Stimulated activated CD4-positive, alpha-beta T cell treated with anti-CD3 and anti-CD28 coated beads, Interleukin-15, amount 100 ng/mL, for 1 hour (primary cell): ENCODE measurements at regions not wholly inside any gene's neighbourhood (a gene's known extent, or its start where the extent isn't known, plus 50 kb on each side); places are given as distances from the start of the nearest gene placed in this dataset.

Source experiments
- DNase-seq, 2 donors: peaks; one replicate each; pipeline ENCODE4 v3.0.0-alpha.2; 2020; ENCODE audit warnings: low read depth in 1 of 2, low spot score in 1 of 2

DNA sequence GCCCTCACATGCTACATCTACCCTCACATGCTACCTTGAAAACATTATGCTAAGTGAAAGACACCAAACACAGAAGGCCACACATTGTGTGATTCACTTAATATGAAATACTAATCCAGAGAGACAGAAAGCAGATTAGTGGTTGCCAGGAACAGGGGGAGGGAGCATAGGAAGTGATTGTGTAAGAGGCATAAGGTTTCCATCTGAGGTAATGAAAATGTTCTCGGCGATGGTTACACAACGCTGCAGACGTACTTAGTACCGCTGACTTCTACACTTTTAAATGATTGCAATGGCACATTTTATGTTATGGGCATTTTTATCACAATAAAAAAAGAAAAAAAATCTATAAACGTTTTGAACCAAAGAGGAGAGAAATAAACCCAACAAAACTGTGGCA is 742.3 kb downstream of the TYW1 start:
- no peak for DNase-seq

DNA sequence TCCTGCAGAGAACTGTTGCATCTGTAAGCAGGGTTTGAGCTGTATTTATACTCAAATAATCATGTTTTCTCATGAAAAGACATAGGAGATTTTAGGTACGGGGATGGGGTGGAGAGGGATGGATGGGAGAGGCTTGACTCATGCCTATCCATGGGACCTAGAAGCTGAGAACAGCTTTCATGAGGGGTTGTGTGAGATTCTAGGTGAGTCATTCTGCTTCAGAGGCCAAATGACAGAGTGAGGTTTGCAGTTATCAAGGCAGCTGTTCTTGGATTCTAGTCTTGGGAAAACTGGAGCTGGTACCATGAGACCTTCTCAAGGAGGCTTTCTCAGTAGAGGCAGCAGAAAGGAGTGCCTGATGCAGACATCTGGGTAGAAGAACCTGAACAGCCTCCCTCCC is 746.9 kb downstream of the TYW1 start:
- DNase-seq: no peak

DNA sequence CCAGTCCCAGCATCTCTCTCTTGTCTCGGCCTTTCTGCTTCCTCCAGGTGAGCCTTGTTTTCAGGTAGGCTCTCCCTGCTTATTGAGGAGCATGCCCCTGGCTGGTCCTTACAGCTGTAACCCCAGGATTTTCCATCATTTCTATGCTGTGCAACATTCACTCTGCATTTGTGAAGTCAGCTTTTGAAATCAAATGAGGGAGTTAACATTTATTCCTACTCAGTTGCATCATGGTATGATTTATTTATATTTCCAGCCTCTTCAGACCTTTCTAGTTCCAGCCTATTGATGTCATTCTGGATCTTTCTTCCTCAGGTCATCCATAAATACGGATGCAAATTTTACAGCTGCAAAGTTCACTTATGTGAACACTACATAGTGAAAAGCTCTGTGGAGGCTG is 755.6 kb downstream of the TYW1 start:
- no peak for DNase-seq

DNA sequence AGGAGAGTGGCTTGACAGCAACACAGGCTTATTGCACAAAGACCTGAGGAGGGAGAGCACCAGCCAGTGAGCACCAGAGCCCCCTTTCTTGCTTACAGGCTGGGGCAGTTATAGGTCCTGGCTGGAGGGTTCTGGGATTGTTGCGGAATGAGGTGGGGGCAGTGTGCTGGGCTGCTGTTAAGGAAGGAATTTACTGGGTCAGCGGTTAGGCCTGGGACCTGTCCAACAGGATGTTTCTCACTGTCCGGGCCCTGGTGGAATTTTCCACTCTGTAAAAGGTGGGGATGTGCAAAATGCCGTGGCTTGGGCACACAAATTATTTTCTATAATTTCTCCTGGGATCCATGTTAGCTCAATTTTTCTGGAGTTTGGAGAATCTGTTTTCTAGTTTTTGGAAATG is 757.3 kb downstream of the TYW1 start:
- no peak for DNase-seq

DNA sequence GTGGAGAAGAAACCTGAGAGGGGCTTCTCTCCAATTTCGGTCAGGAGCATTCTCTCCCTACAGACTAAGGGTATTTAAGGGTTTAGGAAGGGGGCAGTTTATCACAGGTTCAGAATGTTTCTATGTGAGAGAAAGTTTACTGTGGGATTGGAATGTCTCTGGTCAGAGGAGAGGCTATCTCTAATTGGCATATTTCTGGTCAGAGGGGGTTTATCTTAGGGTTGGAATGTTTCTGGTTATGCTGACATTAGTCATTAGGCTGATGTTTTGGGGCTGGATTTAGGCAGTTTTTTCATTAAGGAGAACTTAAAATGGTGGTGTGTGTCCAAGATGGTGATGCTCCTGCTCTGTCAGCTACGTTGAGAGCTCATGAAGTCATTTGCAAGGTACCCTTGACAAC is 758.0 kb downstream of the TYW1 start:
- DNase-seq: no peak

DNA sequence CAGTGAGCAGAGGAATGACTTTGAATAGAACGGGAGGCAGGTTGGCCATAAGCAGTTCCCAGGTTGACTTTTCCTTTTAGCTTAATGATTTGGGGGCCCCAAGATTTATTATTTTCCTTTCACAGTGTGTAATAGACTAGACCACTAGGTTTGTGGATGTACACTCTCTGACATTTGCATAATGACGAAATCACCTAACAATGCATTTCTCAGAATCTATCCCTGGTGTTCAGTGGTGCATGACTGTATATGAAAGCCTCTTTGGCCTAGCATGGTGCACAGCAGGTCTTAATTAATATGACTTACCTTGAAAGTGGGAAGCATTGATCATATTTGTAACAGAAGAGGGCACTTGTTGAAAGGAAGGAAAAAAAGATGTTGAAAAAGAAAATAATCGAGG is 761.9 kb downstream of the TYW1 start:
- no peak for DNase-seq

DNA sequence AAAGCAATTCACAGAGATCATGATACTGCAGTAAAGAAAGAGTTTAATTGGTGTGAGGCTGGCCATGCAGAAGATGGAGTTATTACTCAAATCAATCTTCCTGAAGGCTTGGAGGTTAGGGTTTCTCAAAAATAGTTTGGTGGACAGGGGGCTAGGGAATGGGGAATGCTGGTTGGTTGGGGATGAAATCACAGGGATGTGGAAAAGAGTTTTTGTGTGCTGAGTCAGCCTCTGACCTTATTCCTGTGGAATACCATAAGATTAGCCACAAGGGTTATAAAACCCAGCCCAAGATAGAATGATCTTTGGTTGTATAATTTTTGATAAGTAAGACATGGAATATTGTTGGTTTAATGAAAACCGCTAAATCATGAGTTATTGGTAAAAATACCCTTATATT is 764.3 kb downstream of the TYW1 start:
- DNase-seq: no peak

DNA sequence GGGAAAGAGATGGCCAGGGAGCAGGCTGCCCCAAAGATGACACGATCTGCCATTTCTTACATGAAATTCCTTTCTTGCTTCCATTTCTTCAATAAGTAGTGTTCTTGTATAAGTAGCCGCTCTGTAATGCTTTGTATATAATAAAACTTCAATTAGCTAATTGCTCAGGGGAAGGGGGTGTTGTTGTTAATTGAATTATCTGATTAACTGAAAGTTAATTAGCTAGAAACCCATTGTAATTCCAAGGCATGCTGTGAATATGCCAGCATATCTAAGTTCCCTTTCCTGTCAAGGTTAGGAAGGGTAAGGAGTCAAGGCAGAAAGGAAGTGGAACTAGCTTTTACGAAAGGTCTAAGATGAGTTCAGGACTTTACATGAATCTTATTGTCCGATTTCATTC is 765.9 kb downstream of the TYW1 start:
- no peak for DNase-seq

DNA sequence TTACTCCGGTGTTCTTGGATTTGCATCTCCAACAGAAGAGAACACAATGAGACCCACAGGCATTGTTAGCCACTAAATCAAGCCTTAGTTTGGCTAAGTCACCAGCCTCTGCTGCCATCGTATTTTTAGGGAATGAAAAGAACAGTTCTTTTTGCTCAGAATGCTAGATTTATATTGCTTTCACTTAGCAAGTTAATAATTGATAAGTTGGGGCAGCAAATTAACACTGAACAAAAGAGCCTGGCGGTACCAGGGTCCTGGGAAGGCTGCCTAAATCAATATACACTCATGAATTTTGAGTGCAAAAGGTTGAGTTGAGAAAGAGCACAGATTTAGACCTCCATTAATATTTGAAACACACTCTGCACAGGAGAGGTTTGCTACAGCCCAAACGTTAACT is 767.7 kb downstream of the TYW1 start:
- no peak for DNase-seq

DNA sequence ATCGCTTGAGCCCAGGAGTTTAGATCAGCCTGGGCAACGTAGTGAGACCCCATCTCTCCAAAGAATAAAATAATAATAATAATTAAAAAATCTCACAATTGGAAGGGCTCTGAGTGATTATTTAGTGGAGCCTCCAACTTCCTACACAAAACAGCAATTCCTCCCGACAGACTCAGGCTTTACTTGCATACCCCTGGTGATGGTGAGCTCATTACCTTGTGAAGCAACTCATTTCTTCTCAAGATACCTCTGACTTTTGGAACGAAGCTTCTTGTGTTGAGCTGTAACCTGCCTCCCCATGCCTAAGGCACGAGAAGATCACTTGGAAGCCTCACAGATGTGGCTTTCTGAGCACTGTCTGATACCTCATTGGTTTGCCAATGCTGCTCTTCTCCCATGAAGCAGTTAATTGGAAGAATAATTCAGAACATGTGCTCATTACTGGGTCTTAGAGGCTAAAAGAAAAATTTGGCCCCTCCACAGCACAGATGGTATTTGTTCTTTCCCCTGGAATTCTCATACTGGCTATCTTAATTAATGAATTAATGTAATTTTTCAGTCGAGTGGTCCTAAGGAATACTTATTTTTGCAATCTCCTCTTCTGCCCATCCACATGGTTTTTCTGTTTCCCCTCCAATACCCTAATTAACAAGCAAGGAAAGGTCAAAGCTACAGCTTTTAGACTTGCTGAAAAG is 769.0 kb downstream of the TYW1 start:
- DNase-seq: no peak

DNA sequence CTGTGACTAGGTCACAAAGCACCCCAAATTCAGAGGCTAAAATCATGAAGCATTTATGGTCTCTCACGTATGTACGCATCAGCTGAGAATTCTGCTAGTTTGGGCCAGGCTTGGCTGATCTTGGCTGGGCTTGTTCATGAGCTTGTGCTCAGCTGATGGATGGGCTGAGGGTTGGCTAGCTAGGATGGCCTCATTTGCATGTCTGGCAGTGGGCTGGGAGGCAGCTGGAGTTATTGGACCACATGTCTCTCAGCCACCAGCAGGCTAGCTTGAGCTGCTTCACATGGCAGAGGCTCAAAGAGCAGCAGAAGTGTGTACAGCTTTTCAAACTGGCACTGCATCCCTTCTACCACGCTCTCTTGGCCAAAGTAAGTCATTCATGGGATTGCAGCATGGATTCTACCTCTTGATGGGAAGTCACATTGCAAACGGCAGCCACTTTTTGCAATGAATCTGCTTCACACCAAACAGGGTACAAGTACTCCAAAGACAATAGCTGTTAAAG is 770.3 kb downstream of the TYW1 start:
- no peak for DNase-seq

DNA sequence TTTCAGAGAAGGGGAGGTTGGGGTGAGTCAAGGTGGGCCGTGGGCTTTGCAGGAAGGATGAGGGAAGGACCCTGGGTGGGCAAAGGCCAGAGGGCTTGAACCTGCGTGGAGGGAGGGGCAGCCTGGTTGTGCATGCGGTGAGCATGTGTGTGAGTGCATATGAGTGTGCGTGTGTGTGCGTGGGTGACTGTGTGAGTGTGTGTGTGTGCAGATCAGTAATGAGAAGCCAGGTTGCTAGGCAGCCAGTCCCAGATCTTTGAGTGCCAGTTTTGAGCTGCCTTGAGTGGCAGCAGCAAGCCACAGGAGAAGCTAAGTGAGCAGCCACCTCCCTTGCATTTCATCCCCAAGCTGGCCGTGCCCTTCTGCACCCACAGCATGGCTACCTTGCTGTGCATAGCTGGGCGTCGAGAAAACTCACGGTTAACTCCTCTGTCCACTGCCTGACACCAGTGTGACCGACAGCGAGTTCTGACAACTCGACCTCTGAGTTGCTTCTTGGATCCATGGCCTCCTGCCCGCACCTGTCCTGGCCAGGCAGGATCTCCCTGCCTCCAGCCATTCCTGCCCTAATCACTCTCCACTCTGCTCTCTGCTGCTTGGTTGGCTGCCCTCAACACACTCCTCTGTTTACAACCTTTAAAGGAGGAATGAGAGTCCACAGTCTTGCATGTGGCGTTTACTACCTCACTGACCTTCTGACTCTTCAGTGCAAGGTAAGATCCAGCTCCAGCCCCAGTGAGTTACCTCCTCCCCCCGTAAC is 775.4 kb downstream of the TYW1 start:
- DNase-seq: no peak

DNA sequence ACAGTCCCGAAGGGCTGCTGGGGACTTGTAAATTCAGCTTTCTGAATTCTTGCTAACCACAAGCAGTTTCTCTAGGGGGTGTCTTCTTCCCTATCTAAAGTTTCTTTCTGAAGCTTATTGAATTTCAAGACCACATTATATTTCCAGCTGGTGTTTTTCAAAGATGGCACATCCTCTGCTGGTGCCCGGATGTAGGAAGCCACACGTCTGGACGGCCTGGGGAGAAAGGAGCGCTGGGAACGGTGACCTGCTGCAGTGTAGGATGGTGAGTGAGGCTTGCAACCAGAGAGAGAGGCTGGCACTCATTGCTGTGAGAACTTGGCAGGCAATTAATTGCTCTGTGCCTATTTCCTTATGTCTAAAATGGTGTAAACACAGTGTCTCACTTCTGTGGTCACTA is 776.4 kb downstream of the TYW1 start:
- DNase-seq: no peak

DNA sequence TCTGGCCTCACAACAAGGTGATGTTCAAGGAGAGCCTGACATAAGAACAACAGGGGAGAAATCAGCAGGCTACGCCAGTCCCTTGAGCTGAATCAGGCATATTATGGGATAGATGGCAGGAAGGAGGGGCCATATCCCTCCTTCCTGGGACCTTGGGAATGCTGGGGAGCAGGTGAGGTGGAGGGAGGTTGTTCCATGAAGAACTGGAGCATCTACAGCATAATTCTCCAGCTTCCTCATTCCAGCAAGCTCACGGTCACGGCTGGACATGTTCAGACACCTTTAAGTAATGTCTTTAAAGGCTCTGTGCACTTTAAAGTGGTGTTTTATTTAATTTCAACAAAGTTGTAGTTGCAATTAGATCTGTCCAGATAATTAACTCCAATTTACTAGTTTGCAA is 780.5 kb downstream of the TYW1 start:
- no peak for DNase-seq

DNA sequence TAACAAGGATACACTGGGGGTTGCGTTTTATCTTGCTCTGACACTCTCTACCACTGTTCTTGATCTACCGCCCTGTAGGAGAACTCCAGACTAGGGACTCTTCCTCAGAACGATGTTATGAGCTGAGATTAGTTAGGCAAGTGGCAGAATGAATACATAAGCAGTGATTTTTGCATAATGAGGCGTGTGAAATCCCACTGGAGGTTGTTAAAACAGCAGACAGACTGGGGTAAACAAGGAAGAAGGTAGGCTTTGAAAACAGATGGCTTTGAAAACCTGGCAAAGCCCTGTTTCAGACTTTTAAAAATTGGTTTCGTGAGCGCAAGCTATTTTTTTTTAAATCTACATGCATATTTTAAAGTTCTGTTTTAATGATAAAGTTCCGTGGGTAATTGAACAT is 785.2 kb downstream of the TYW1 start:
- no peak for DNase-seq

DNA sequence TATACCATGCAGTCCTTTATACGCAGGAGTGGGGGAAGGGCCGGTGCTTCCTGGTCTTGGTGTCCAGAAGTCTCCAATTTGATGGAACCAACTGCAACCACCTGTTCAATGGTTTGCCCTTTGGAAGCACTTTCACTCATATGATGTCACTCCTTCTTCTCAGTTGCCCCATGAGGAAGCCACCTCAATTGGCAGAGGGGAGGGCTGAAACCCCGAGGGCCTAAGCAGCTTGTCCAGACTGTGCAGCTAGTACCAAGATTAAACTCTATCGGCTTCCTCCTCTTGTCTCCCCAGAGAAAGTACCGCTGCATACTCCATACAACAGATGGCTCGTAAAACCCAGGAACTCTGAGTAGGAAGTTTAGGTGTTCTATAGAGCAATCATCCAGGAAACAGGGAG is 789.4 kb downstream of the TYW1 start:
- DNase-seq: no peak

DNA sequence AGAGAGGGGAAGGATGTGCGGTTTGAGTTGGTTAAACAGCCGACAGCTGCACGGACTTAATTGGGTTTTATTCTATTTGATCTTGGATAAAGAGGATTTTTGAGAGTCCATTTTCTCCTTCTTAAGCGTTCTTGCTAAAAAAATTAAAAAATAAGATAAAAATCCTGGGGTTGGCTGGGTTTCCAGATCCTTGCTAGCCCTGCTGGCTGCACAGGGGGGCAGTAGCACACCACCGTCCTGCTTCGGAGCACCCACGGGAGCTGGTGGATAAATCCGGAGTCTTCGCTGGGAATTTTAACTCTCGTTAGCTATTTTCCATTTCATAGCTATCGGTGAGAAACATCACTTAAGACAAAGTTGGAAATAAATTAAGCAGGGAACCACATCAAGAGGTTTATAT is 792.0 kb downstream of the TYW1 start:
- DNase-seq: no peak

DNA sequence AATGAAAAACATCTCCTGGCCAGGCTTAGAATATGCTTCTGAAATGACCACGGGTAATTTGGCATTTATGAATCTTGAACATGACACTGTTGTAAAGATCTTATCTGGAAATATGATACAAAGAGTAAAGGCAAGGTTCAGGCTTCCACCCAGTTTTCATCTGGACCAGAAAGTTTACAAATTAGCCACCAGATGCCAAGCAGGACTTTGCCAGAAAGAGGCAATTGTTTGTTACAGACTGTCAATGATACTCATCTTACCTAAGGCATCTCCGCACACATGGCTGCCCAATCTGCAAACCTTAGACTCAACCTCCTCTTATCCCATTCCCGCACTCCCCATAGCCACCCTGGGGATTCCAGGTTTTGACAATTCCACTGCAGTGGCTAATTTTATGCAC is 795.3 kb downstream of the TYW1 start:
- DNase-seq: no peak

DNA sequence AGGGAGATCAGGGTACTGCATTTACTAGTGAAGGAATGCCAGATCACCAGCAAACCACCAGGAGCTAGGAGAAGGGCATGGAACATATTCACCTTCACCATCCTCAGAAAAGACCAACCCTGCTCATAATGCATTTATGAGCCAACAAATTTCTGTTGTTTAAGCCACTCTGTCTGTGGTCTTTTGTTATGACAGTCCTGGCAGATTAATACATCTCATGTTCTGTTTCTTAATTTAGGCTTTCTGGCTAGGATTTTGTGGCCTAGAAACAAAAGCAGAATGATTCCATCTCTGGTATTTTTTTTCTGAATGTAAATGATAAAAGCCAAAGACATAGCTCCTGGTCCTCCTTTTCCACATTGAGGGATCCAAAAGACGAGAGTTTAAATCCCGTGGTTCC is 797.9 kb downstream of the TYW1 start:
- DNase-seq: no peak

DNA sequence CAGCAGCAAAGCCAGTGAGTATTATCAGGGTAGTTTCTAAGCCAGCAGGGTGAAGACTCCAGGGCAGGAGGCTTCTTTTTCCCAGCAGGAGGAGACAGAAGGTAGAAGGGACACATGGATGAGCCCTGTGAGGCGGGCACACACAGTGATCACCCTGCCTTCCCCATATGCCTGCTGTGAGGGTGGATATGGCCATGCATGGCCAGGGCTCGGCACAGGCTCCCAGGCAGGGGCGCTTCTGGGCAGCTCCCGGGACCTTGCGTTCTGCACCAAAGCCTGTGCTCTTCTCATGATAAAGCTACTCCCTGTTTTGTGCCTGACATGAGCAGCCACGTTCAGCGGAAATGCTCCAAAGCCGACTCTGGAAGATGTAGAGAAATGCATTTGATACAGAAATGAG is 807.2 kb downstream of the TYW1 start:
- no peak for DNase-seq

DNA sequence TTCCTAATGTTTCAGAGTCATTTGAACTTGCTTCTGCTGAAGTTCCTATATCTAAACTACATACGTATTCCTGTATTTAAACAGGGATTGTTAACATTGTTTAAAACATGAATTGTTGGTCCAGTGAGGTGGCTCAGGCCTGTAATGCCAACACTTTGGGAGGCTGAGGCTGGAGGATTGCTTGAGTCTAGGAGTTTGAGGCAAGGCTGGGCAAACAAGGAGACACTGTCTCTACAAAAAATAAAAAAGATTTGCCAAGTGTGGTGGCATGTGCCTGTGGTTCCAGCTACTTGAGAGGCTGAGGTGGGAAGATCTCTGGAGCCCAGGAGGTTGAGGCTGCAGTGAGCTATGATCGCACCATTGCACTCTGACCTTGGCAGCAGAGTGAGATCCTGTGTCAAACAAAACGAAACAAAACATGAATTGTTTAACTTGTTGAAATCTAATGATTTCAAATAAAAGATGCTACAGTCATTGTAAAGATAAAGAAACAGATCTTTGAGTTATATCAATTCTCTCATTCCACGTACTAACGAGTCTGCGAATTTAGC is 809.4 kb downstream of the TYW1 start:
- no peak for DNase-seq

DNA sequence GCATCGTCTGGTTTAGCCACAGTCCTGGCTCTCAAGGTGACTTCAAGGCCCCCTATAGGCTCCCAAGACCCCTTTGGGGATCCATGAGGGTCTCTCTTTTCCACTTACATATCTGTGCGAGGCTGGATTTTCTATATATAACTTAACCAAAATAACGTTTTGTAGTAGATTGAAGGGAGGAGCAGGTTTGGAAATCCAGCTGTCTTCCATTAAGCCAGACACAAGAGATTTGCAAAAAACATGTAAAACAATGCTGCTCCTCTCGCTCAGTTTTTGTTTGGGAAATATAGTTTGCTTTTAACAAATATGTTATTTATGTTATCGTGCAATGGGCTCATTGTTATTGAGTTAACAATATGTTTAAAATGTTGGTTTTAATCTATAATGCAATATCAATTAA is 811.2 kb downstream of the TYW1 start:
- DNase-seq: no peak

DNA sequence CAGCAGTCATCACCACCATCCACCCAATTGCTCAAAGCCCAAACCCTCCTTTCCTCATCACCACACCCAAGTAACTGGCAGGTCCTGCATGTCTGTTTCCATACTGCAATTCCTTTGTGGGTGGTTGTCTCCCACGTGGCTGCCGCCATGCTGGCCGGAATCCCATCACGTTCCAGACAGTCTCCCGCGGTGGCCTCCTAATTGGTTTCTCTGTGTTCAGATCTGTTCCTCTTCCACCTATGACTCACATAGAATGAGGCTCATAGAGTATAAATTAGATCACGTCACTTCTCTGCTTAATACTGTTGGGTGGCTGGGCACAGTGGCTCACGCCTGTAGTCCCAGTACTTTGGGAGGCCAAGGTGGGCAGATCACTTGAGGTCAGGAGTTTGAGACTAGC is 813.0 kb downstream of the TYW1 start:
- DNase-seq: no peak
